Mesothelial cell of epicardium (in vitro differentiated cells): ENCODE measurements at regions not wholly inside any gene's neighbourhood (a gene's known extent, or its start where the extent isn't known, plus 50 kb on each side); places are given as distances from the start of the nearest gene placed in this dataset.

ENCODE experiments used
- DNase-seq, 2 experiments: peaks; one replicate each; pipeline ENCODE4 v3.0.0; 2021; ENCODE audit warnings: low spot score in 2 of 2; ENCODE audit not compliant: unreplicated experiment in 2 of 2
- H3K27ac Mint-ChIP-seq: 2 replicates; pipeline ENCODE4 v1.8.0; 2021; ENCODE audit warnings: mixed read lengths
- H3K27me3 Mint-ChIP-seq: 2 replicates; pipeline ENCODE4 v1.8.0; 2021; ENCODE audit warnings: low read depth, mixed read lengths
- H3K36me3 Mint-ChIP-seq: 2 replicates; pipeline ENCODE4 v1.8.0; 2021; ENCODE audit warnings: mixed read lengths
- H3K4me1 Mint-ChIP-seq: 2 replicates; pipeline ENCODE4 v1.8.0; 2021; ENCODE audit warnings: mixed read lengths
- H3K4me3 Mint-ChIP-seq: 2 replicates; pipeline ENCODE4 v1.8.0; 2021; ENCODE audit warnings: mild to moderate bottlenecking, moderate library complexity, mixed read lengths
- H3K9me3 Mint-ChIP-seq: 2 replicates; pipeline ENCODE4 v1.8.0; 2021; ENCODE audit warnings: mixed read lengths
- TF ChIP-seq, protein P1 (sequence below): fragments of 200-600 bp; sonication (generic); IDR thresholded peaks from one replicate; pipeline ENCODE4 v1.5.0; 2021; ENCODE audit warnings: antibody characterized with exemption; ENCODE audit not compliant: unreplicated experiment

DNA sequence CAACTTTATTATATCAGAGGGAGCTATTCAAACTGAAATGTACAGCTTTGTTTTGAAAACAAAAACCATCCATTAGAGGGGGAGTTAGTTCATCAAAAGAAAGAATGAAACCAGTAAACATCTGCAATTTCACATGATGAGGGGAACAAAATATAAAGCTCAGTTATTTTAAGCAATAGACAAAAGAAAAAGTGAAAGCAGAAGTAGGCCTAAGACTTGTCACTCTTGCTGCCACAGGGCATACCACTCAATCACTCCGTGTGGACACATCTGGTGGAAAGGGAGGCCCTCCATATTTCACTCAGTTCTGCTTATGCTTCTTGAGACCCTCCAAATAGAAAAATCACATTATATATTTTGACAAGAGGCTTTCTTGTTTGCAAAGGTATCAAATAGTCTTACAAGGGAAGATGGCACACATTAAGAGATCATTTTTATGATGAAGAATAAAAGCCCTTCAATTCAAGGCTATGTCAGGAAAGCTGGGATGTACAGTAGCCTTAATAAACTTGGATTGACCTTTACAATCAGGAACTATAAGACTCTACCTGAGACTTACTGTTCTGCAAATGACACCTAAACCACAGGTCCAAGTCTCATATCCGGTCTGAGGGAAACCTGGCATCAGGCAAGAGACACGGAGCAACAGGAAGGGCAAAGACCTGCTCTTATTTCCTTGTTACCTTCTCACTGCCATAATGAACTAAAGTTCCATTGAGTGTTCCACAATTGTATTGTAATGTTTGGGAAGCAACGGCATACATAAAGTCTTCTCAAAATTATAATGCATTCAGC lies 222.5 kb upstream of the GRIP1 start:
- no peaks in the 10 kb centered on the region for H3K36me3 Mint-ChIP-seq
- H3K27ac Mint-ChIP-seq: no peak overlapping the region

DNA sequence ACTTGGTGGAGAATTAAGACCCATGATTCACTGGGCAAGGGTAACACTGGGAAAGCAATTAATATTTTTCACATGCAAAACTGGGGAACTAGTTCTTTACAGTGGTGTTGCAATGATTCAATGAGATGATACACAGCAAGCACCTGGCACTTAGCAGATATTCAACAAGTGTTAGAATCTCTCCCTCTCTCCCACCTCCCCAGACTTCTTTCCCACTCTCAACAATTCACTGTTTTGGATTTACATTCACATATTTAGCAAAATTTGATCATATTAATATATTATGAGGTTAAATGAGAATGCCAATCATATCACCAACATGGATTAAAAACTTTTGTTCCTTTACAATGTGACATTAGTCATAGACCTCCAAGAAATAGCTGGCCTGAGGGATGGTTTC lies 223.1 kb upstream of the GRIP1 start:
- Mint-ChIP-seq H3K4me1 (peaks cover 19% of the 10 kb centered on the region), H3K9me3 (no peaks in the 10 kb centered on the region), H3K27me3 (no peaks in the 10 kb centered on the region), H3K36me3 (no peaks in the 10 kb centered on the region), H3K27ac (no peak overlapping the region), H3K4me3 (no peak overlapping the region)
- TF ChIP-seq, protein P1, sequence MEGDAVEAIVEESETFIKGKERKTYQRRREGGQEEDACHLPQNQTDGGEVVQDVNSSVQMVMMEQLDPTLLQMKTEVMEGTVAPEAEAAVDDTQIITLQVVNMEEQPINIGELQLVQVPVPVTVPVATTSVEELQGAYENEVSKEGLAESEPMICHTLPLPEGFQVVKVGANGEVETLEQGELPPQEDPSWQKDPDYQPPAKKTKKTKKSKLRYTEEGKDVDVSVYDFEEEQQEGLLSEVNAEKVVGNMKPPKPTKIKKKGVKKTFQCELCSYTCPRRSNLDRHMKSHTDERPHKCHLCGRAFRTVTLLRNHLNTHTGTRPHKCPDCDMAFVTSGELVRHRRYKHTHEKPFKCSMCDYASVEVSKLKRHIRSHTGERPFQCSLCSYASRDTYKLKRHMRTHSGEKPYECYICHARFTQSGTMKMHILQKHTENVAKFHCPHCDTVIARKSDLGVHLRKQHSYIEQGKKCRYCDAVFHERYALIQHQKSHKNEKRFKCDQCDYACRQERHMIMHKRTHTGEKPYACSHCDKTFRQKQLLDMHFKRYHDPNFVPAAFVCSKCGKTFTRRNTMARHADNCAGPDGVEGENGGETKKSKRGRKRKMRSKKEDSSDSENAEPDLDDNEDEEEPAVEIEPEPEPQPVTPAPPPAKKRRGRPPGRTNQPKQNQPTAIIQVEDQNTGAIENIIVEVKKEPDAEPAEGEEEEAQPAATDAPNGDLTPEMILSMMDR: no peak
- DNase-seq: no peak

More for the DNA sequence above, 222.5 kb upstream of the GRIP1 start:
- H3K9me3 Mint-ChIP-seq: no peaks in the 10 kb centered on the region
- TF ChIP-seq, protein P1: no peak
- H3K27me3 Mint-ChIP-seq: no peaks in the 10 kb centered on the region
- H3K4me3 Mint-ChIP-seq: no peak overlapping the region
- H3K4me1 Mint-ChIP-seq: peaks cover 19% of the 10 kb centered on the region
- no peak for DNase-seq

DNA sequence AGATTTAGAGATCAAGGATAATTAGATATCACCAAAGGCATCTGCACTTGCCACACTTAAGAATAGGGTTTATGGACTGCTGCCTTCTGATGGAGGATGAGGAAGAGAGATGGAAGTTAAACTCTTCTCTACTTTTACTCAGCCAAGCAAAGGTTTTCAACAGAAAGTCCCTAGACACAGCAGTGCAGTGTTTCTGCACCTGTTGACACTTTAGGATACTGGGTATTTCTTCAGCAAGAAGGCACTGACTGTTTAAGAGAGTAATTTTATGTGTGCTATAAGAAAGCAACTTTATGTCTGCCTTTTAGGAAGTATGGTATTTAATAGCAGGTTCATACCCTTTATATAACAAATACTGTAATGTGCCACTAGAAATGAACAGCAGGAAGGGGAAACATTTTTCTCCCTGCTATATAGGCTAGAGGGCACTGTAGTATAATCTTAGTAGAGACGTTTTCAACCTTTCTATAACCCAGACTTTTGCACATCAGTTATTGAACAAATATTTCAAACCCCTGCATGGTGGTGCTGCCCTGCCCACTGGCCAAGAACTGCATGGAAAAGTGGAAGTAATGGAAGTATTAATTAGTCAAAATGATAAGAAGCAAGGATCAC lies 225.0 kb upstream of the GRIP1 start:
- Mint-ChIP-seq H3K27ac (no peak overlapping the region), H3K36me3 (no peaks in the 10 kb centered on the region), H3K4me1 (peaks cover 11% of the 10 kb centered on the region), H3K4me3 (no peak overlapping the region), H3K9me3 (no peaks in the 10 kb centered on the region), H3K27me3 (no peaks in the 10 kb centered on the region)
- no peak for DNase-seq
- TF ChIP-seq, protein P1: no peak

DNA sequence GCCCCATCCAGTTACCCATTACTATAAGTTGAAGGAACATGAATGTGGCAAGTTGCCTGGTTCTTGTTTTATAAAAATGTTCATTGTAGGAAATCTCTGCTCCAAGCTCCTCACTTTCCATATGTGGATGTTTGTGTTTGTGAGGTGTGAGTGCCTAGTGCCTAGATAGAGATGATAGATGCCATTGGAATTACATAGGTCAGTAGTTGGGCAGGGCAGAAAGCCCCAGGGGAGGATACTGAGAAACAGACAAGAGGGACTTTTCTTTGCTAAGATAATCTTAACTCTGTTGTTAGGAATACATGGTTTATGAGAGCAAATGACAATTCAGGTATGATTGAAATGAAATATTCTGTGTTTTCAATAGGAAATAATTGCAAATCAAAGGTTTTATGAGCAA lies 226.3 kb upstream of the GRIP1 start:
- Mint-ChIP-seq H3K9me3 (peaks cover 7% of the 10 kb centered on the region), H3K4me1 (peaks cover 12% of the 10 kb centered on the region), H3K27me3 (no peaks in the 10 kb centered on the region)

DNA sequence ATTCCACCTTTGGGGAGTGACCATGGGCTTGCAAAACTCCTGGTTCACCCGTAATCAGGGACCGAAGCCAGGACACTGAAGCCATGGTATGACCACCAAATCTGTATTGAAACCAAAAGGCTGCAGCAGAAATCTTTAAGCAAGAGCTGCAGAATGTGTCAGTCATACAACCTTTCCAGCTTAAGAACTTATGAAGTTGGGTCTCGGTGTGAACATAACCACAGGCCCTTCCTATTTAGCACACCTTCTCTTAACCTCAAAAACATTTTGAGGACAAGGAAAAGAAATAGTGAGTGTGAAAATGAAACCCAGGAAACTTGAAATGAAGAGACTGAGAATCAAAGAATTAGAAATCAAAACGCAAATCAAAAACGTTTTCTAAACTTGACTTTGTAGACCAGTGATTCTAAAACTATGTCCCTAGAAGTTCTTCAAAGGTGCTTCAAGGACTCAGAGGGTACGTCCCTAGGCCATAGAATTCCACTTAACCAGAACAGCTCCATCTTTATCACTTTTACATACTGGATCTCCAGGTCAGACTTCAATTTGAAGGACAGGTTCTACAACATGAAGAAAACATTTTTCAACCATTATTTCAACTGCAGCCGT lies 231.6 kb upstream of the GRIP1 start:
- DNase-seq: no peak
- Mint-ChIP-seq H3K27me3 (no peaks in the 10 kb centered on the region), H3K27ac (no peak overlapping the region), H3K9me3 (peaks cover 26% of the 10 kb centered on the region), H3K36me3 (peaks cover 16% of the 10 kb centered on the region), H3K4me1 (peaks cover 7% of the 10 kb centered on the region), H3K4me3 (no peak overlapping the region)
- TF ChIP-seq, protein P1: no peak

More for the DNA sequence above, 226.3 kb upstream of the GRIP1 start:
- H3K36me3 Mint-ChIP-seq: peaks cover 6% of the 10 kb centered on the region
- TF ChIP-seq, protein P1: no peak
- no peak overlapping the region for H3K27ac Mint-ChIP-seq
- H3K4me3 Mint-ChIP-seq: no peak overlapping the region
- DNase-seq: no peak
